Spinal cord (tissue), 9 donors: ENCODE measurements at regions not wholly inside any gene's neighbourhood (a gene's known extent, or its start where the extent isn't known, plus 50 kb on each side); places are given as distances from the start of the nearest gene placed in this dataset.

Experiments used
- DNase-seq, 6 donors: peaks; one replicate each; pipeline versions ENCODE4 v3.0.0 to v3.0.0-alpha.2; 2013 to 2015; ENCODE audit warnings: low spot score in 6 of 6, low read depth in 4 of 6
- H3K27ac ChIP-seq: one replicate; pipeline ENCODE4 v1.5.1; 2013; ENCODE audit warnings: low read depth, low read length, control low read depth
- H3K27me3 ChIP-seq: one replicate; pipeline ENCODE4 v1.6.1; 2013; ENCODE audit warnings: low read length; ENCODE audit not compliant: control insufficient read depth, insufficient read depth
- H3K36me3 ChIP-seq: one replicate; pipeline ENCODE4 v1.6.1; 2013; ENCODE audit warnings: low read length; ENCODE audit not compliant: control insufficient read depth, insufficient read depth
- H3K4me1 ChIP-seq: one replicate; pipeline ENCODE4 v1.6.1; 2013; ENCODE audit warnings: low read length; ENCODE audit not compliant: control insufficient read depth, insufficient read depth
- H3K4me3 ChIP-seq: one replicate; pipeline ENCODE4 v1.5.1; 2013; ENCODE audit warnings: low read depth, low read length, control low read depth
- H3K9me3 ChIP-seq: one replicate; pipeline ENCODE4 v1.6.1; 2013; ENCODE audit warnings: low read length; ENCODE audit not compliant: control insufficient read depth, insufficient read depth
- WGBS: methylation state at CpG from one replicate; pipeline ENCODE4 v1.1.5; 2013; ENCODE audit warnings: missing lambda C conversion rate; ENCODE audit not compliant: insufficient coverage; 5-methylcytosine and 5-hydroxymethylcytosine counted together
- donor health status: healthy.

- no peaks in the 10 kb centered on the region for H3K4me1 ChIP-seq
- WGBS = no CpG with 5 or more reads among the region's 2 CpGs
- no peaks in the 10 kb centered on the region for H3K36me3 ChIP-seq
- no peak for DNase-seq
- no peaks in the 10 kb centered on the region for H3K27me3 ChIP-seq
- H3K9me3 ChIP-seq = no peaks in the 10 kb centered on the region
- H3K4me3 ChIP-seq = no peak overlapping the region
- no peak overlapping the region for H3K27ac ChIP-seq
These were observed 1171.7 kb upstream of the LRRTM3 start for GRCh38 chr10:65754112-65754511.

- Histone ChIP-seq H3K4me3 (no peak overlapping the region), H3K27me3 (no peaks in the 10 kb centered on the region), H3K36me3 (no peaks in the 10 kb centered on the region), H3K4me1 (no peaks in the 10 kb centered on the region), H3K27ac (no peak overlapping the region), H3K9me3 (no peaks in the 10 kb centered on the region)
- no peak for DNase-seq
- WGBS = no CpG with 5 or more reads among the region's 3 CpGs
These were observed 1163.5 kb upstream of the LRRTM3 start for GRCh38 chr10:65762311-65762710.

GRCh38 chr10:65765006-65765541, 1160.8 kb upstream of the LRRTM3 start:
- H3K4me1 ChIP-seq = no peaks in the 10 kb centered on the region
- no peaks in the 10 kb centered on the region for H3K27me3 ChIP-seq
- peak; percentile 15 to 57 (median 34) for DNase-seq
- WGBS = no CpG with 5 or more reads among the region's 1 CpG
- H3K36me3 ChIP-seq = no peaks in the 10 kb centered on the region
- H3K27ac ChIP-seq = peak overlapping the region; percentile 40
- no peak overlapping the region for H3K4me3 ChIP-seq
- H3K9me3 ChIP-seq = no peaks in the 10 kb centered on the region

GRCh38 chr10:65769828-65770227, 1156.0 kb upstream of the LRRTM3 start:
- Histone ChIP-seq H3K36me3 (no peaks in the 10 kb centered on the region), H3K27me3 (no peaks in the 10 kb centered on the region), H3K27ac (no peak overlapping the region), H3K4me3 (no peak overlapping the region), H3K4me1 (no peaks in the 10 kb centered on the region), H3K9me3 (no peaks in the 10 kb centered on the region)
- DNase-seq = no peak
- 60% methylated on average over 1 of the region's 1 CpG for WGBS

- no peak overlapping the region for H3K4me3 ChIP-seq
- WGBS = 91% methylated on average over 6 of the region's 6 CpGs
- no peaks in the 10 kb centered on the region for H3K27me3 ChIP-seq
- no peaks in the 10 kb centered on the region for H3K9me3 ChIP-seq
- no peak for DNase-seq
- H3K36me3 ChIP-seq = no peaks in the 10 kb centered on the region
- no peak overlapping the region for H3K27ac ChIP-seq
- H3K4me1 ChIP-seq = no peaks in the 10 kb centered on the region
These were observed 1147.1 kb upstream of the LRRTM3 start for GRCh38 chr10:65778753-65779152.

- H3K4me3 ChIP-seq = no peak overlapping the region
- no peaks in the 10 kb centered on the region for H3K27me3 ChIP-seq
- no peak for DNase-seq
- H3K4me1 ChIP-seq = no peaks in the 10 kb centered on the region
- no peak overlapping the region for H3K27ac ChIP-seq
- WGBS = 97% methylated on average over 4 of the region's 5 CpGs
- no peaks in the 10 kb centered on the region for H3K36me3 ChIP-seq
- H3K9me3 ChIP-seq = no peaks in the 10 kb centered on the region
These were observed 1145.9 kb upstream of the LRRTM3 start for GRCh38 chr10:65779985-65780384.

- Histone ChIP-seq H3K4me1 (no peaks in the 10 kb centered on the region), H3K4me3 (no peak overlapping the region), H3K36me3 (no peaks in the 10 kb centered on the region), H3K9me3 (no peaks in the 10 kb centered on the region), H3K27ac (no peak overlapping the region), H3K27me3 (no peaks in the 10 kb centered on the region)
- DNase-seq = no peak
- WGBS = no CpG with 5 or more reads among the region's 2 CpGs
These were observed 1139.6 kb upstream of the LRRTM3 start for GRCh38 chr10:65786279-65786678.

- WGBS = no CpG with 5 or more reads among the region's 1 CpG
- no peak for DNase-seq
- Histone ChIP-seq H3K9me3 (no peaks in the 10 kb centered on the region), H3K27me3 (no peaks in the 10 kb centered on the region), H3K4me3 (no peak overlapping the region), H3K27ac (no peak overlapping the region), H3K36me3 (no peaks in the 10 kb centered on the region), H3K4me1 (no peaks in the 10 kb centered on the region)
These were observed 1138.3 kb upstream of the LRRTM3 start for GRCh38 chr10:65787571-65787970.

GRCh38 chr10:65788271-65788670, 1137.6 kb upstream of the LRRTM3 start:
- no peak overlapping the region for H3K4me3 ChIP-seq
- H3K27ac ChIP-seq = no peak overlapping the region
- H3K9me3 ChIP-seq = no peaks in the 10 kb centered on the region
- H3K27me3 ChIP-seq = no peaks in the 10 kb centered on the region
- peak in 1 of 6 donors; percentile 83 for DNase-seq
- H3K4me1 ChIP-seq = no peaks in the 10 kb centered on the region
- H3K36me3 ChIP-seq = no peaks in the 10 kb centered on the region

- Histone ChIP-seq H3K4me1 (no peaks in the 10 kb centered on the region), H3K9me3 (no peaks in the 10 kb centered on the region), H3K4me3 (no peak overlapping the region), H3K27me3 (no peaks in the 10 kb centered on the region), H3K36me3 (no peaks in the 10 kb centered on the region), H3K27ac (no peak overlapping the region)
- WGBS = no CpG with 5 or more reads among the region's 1 CpG
- DNase-seq = no peak
These were observed 1133.9 kb upstream of the LRRTM3 start for GRCh38 chr10:65791979-65792378.
